H1 (cell line): ENCODE measurements at regions not wholly inside any gene's neighbourhood (a gene's known extent, or its start where the extent isn't known, plus 50 kb on each side); places are given as distances from the start of the nearest gene placed in this dataset.

Source experiments
- CTCF ChIA-PET: fragments of 300-600 bp; sonication (Branson Sonifier 250); formaldehyde crosslinking; loops from one replicate; lab custom pipeline; 2021; ENCODE audit not compliant: partially characterized antibody; lab: Charles Lee
- POLR2A ChIA-PET: fragments of 300-600 bp; sonication (Branson Sonifier 250); formaldehyde crosslinking; loops from one replicate; lab custom pipeline; 2021; ENCODE audit warnings: inconsistent platforms; ENCODE audit not compliant: partially characterized antibody; lab: Charles Lee
- DNase-seq, 2 experiments: peaks; one replicate each; pipeline versions ENCODE4 v3.0.0 to v3.0.0-alpha.2; 2010 to 2022; ENCODE audit warnings: low spot score in 2 of 2, low read depth in 1 of 2, mixed read lengths in 1 of 2
- FAIRE-seq: peaks from 2 replicates; lab custom pipeline; 2011; peaks lifted over from hg19 to GRCh38; lab: Jason Lieb, UNC
- H2AFZ ChIP-seq: 2 replicates; pipeline ENCODE4 v1.8.1; 2012; ENCODE audit warnings: low read length, inconsistent platforms
- H2AK5ac ChIP-seq: 2 replicates; pipeline ENCODE4 v1.6.1; 2013; ENCODE audit warnings: low read depth, low read length
- H2BK120ac ChIP-seq: replicated peaks from 2 replicates; pipeline ENCODE3; 2013; ENCODE audit warnings: low read depth, low read length, inconsistent platforms
- H2BK12ac ChIP-seq: 2 replicates; pipeline ENCODE4 v1.6.1; 2013; ENCODE audit warnings: low read depth, low read length
- H2BK15ac ChIP-seq: 2 replicates; pipeline ENCODE4 v1.6.1; 2013; ENCODE audit warnings: low read length
- H2BK20ac ChIP-seq: 2 replicates; pipeline ENCODE4 v1.6.1; 2013; ENCODE audit warnings: low read length
- H2BK5ac ChIP-seq: 2 replicates; pipeline ENCODE4 v1.6.1; 2013; ENCODE audit warnings: low read depth, low read length
- H3K14ac ChIP-seq: 2 replicates; pipeline ENCODE4 v1.6.1; 2013; ENCODE audit warnings: inconsistent platforms; ENCODE audit not compliant: insufficient read length
- H3K18ac ChIP-seq: 2 replicates; pipeline ENCODE4 v1.6.1; 2013; ENCODE audit warnings: low read length; ENCODE audit errors: extremely low read depth
- H3K23ac ChIP-seq: 2 replicates; pipeline ENCODE4 v1.6.1; 2013; ENCODE audit warnings: inconsistent platforms; ENCODE audit not compliant: insufficient read length
- H3K23me2 ChIP-seq: 2 replicates; pipeline ENCODE4 v1.6.1; 2013; ENCODE audit warnings: low read depth, low read length
- H3K27ac ChIP-seq: 2 replicates; pipeline ENCODE4 v1.6.1; 2011; ENCODE audit warnings: low read depth, low read length, inconsistent platforms
- H3K27me3 ChIP-seq, 4 experiments: replicated peaks in 1 of 4; 1 replicate in 1 of 4; 2 replicates in 3 of 4; pipeline versions ENCODE4 v1.6.1 to v1.8.1; 2011 to 2013; ENCODE audit warnings: low read length in 3 of 4, mild to moderate bottlenecking in 3 of 4, inconsistent platforms in 2 of 4, mixed read lengths in 2 of 4, moderate library complexity in 1 of 4; ENCODE audit not compliant: control insufficient read depth in 3 of 4, insufficient read depth in 3 of 4; ENCODE audit errors: extremely low read depth in 1 of 4
- H3K36me3 ChIP-seq, 4 experiments: 2 replicates each; pipeline versions ENCODE4 v1.6.1 to v1.8.1; 2011 to 2013; ENCODE audit warnings: mild to moderate bottlenecking in 4 of 4, low read length in 3 of 4, moderate library complexity in 2 of 4, control low read depth in 1 of 4, inconsistent platforms in 1 of 4; ENCODE audit not compliant: insufficient read depth in 4 of 4, control insufficient read depth in 2 of 4
- H3K4ac ChIP-seq: replicated peaks from 2 replicates; pipeline ENCODE3; 2013; ENCODE audit warnings: low read length, low read depth, mixed read lengths, inconsistent platforms; ENCODE audit not compliant: insufficient read length
- H3K4me1 ChIP-seq, 4 experiments: replicated peaks in 1 of 4; 1 replicate in 1 of 4; 2 replicates in 3 of 4; pipeline versions ENCODE4 v1.6.1 to v1.8.1; 2011 to 2013; ENCODE audit warnings: low read length in 3 of 4, inconsistent platforms in 2 of 4, mixed read lengths in 1 of 4; ENCODE audit not compliant: insufficient read depth in 4 of 4, control insufficient read depth in 3 of 4
- H3K4me2 ChIP-seq, 2 experiments: 2 replicates each; pipeline versions ENCODE4 v1.6.1 to v1.8.1; 2011 to 2013; ENCODE audit warnings: low read depth in 2 of 2, low read length in 2 of 2, control low read depth in 1 of 2, inconsistent platforms in 1 of 2, mild to moderate bottlenecking in 1 of 2; ENCODE audit not compliant: insufficient read depth in 1 of 2
- H3K4me3 ChIP-seq, 4 experiments: fragments of 200-600, 300-600 bp in 1 of 4; sonication (generic), shearing (Covaris generic), sonication (Bioruptor Twin) in 1 of 4; 2 replicates each; pipeline versions ENCODE4 v1.5.1 to v1.8.1; 2011 to 2016; ENCODE audit warnings: low read length in 4 of 4, low read depth in 3 of 4, control low read depth in 2 of 4, inconsistent platforms in 2 of 4, mild to moderate bottlenecking in 2 of 4, mixed read lengths in 1 of 4, moderate library complexity in 1 of 4; ENCODE audit not compliant: insufficient read depth in 2 of 4; ENCODE audit errors: extremely low read depth in 1 of 4
- H3K56ac ChIP-seq: replicated peaks from 2 replicates; pipeline ENCODE3; 2013; ENCODE audit warnings: low read depth, mild to moderate bottlenecking, mixed read lengths, low read length, inconsistent platforms; ENCODE audit not compliant: insufficient read length
- H3K79me1 ChIP-seq: 2 replicates; pipeline ENCODE4 v1.6.1; 2013; ENCODE audit warnings: low read depth, low read length, control low read depth
- H3K79me2 ChIP-seq, 2 experiments: 2 replicates each; pipeline versions ENCODE4 v1.6.1 to v1.8.1; 2012 to 2013; ENCODE audit warnings: low read length in 2 of 2, mild to moderate bottlenecking in 2 of 2, inconsistent platforms in 1 of 2; ENCODE audit not compliant: insufficient read depth in 2 of 2, control insufficient read depth in 1 of 2
- H3K9ac ChIP-seq, 4 experiments: replicated peaks in 1 of 4; 1 replicate in 1 of 4; 2 replicates in 3 of 4; pipeline versions ENCODE4 v1.6.1 to v1.8.1; 2011 to 2013; ENCODE audit warnings: low read depth in 3 of 4, low read length in 3 of 4, control low read depth in 2 of 4, mild to moderate bottlenecking in 2 of 4, moderate library complexity in 2 of 4, inconsistent platforms in 1 of 4; ENCODE audit errors: extremely low read depth in 1 of 4
- H3K9me3 ChIP-seq, 2 experiments: 2 replicates each; pipeline versions ENCODE4 v1.6.1 to v1.8.1; 2012 to 2013; ENCODE audit warnings: mild to moderate bottlenecking in 2 of 2, moderate library complexity in 2 of 2, control low read depth in 1 of 2, inconsistent platforms in 1 of 2, low read depth in 1 of 2, low read length in 1 of 2, mixed read lengths in 1 of 2; ENCODE audit not compliant: insufficient read depth in 2 of 2
- H4K20me1 ChIP-seq, 2 experiments: replicated peaks in 1 of 2; 2 replicates each; pipeline versions ENCODE3 to v1.8.1; 2011 to 2013; ENCODE audit warnings: inconsistent platforms in 2 of 2, low read length in 2 of 2, mild to moderate bottlenecking in 1 of 2; ENCODE audit not compliant: insufficient read depth in 2 of 2, control insufficient read depth in 1 of 2
- H4K5ac ChIP-seq: 2 replicates; pipeline ENCODE4 v1.6.1; 2013; ENCODE audit warnings: low read length, low read depth, mixed read lengths, inconsistent platforms; ENCODE audit not compliant: insufficient read length
- H4K8ac ChIP-seq: 2 replicates; pipeline ENCODE4 v1.8.0; 2013; ENCODE audit warnings: mild to moderate bottlenecking, moderate library complexity, low read length, inconsistent platforms; ENCODE audit not compliant: insufficient read depth; ENCODE audit errors: extremely low read depth
- H4K91ac ChIP-seq: replicated peaks from 2 replicates; pipeline ENCODE3; 2013; ENCODE audit warnings: low read length, mixed read lengths, inconsistent platforms; ENCODE audit not compliant: insufficient read length
- SIX5 ChIP-seq: IDR thresholded peaks from 2 replicates; pipeline ENCODE4 v1.6.1; 2011; ENCODE audit warnings: mild to moderate bottlenecking, low read depth, low read length
- WGBS, 2 experiments: shearing (Covaris generic) in 1 of 2; methylation state at CpG; one replicate each; pipeline versions ENCODE4 v1.1.6 to v1.1.7; 2013 to 2015; ENCODE audit warnings: low lambda C conversion rate in 2 of 2, mixed read lengths in 2 of 2, inconsistent platforms in 1 of 2, low coverage in 1 of 2, missing lambda C conversion rate in 1 of 2; ENCODE audit not compliant: insufficient replicate concordance in 2 of 2, insufficient coverage in 1 of 2, insufficient read length in 1 of 2; ENCODE audit errors: extremely low coverage in 1 of 2, missing lambda C conversion rate in 1 of 2; 5-methylcytosine and 5-hydroxymethylcytosine counted together

DNA sequence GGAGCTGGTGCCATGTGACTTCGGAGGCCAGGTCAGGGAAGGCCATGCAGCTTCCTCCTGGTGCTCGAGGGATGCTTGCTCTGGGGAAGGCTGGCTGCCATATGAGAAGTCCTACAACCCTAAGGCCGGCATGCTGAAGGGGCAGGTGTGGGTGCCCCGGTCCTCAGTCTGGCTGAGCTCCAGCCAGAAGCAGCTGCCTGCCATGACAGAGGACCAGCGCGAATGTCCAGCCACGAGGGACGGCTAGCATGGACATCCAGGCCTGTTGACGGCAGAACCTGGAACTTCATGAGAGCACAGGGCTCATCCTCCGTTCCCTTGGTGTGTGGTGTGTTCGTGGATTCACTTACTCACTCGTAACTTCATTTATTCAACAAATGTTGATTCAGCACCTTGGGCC lies 140.6 kb downstream of the IRF8 start:
- FAIRE-seq (no peak), DNase-seq (no peak)
- Histone ChIP-seq H2BK15ac (no peak overlapping the region), H2AK5ac (no peak overlapping the region), H3K27ac (no peak overlapping the region), H4K91ac (no peak overlapping the region), H3K4me2 (no peak overlapping the region), H3K23me2 (no peaks in the 10 kb centered on the region), H4K5ac (no peak overlapping the region), H3K4me1 (peaks cover 0 to 2% (median under 1%) of the 10 kb centered on the region in 4 experiments; a peak in 5 of 7 replicates), H3K9ac (no peak overlapping the region), H2BK5ac (no peak overlapping the region), H3K79me2 (no peaks in the 10 kb centered on the region), H2AFZ (no peak overlapping the region), H3K9me3 (no peaks in the 10 kb centered on the region), H3K79me1 (no peaks in the 10 kb centered on the region), H4K8ac (0 out of 2 replicates have a peak overlapping the region, but pooled peaks have one; percentile 22), H4K20me1 (no peaks in the 10 kb centered on the region), H2BK12ac (no peak overlapping the region), H3K27me3 (no peaks in the 10 kb centered on the region; a peak in 1 of 7 replicates), H3K4ac (no peak overlapping the region), H2BK120ac (no peak overlapping the region), H3K18ac (no peak overlapping the region), H3K4me3 (no peak overlapping the region), H3K36me3 (no peaks in the 10 kb centered on the region), H3K56ac (no peak overlapping the region), H2BK20ac (no peak overlapping the region), H3K23ac (no peak overlapping the region), H3K14ac (no peak overlapping the region)
- WGBS, 2 experiments, result 88% methylated on average over 11 of the region's 12 CpGs; no CpG with 5 or more reads in 1 of the 2 experiments
- ChIA-PET POLR2A (no interaction called here), CTCF (interaction anchor here (0.7 to 3.8 kb wide), 2 partner anchors 33 to 219 kb away, joined by 3 to 15 read pairs; no protein-coding TSS in a partner anchor)
- TF ChIP-seq SIX5, result no peak
